ENCODE measurements at regions not wholly inside any gene's neighbourhood (a gene's known extent, or its start where the extent isn't known, plus 50 kb on each side); places are given as distances from the start of the nearest gene placed in this dataset.

GRCh38 chr10:126846469-126846868, 58.8 kb upstream of the DOCK1 start:
- Histone ChIP-seq H3K27ac (ENCODE audit: low read depth, low read length) (no peak overlapping the region), H3K9me2 (replicated peaks; ENCODE audit: control insufficient read depth, low read length) (no peaks in the 10 kb centered on the region), H4K20me1 (ENCODE audit: control insufficient read depth, insufficient read depth, low read depth, low read length) (no peaks in the 10 kb centered on the region), H3K36me3 (ENCODE audit: control insufficient read depth, low read length) (no peaks in the 10 kb centered on the region), H3K4me2 (ENCODE audit: low read length) (no peak overlapping the region), H3K27me3 (ENCODE audit: control insufficient read depth, low read length) (no peaks in the 10 kb centered on the region), H3F3A (ENCODE audit: control insufficient read depth, insufficient read depth) (no peaks in the 10 kb centered on the region), H3K79me2 (ENCODE audit: control insufficient read depth, low read length) (no peaks in the 10 kb centered on the region), H3K4me3 (ENCODE audit: low read length) (no peak overlapping the region), H3K4me1 (ENCODE audit: control insufficient read depth, low read length) (no peaks in the 10 kb centered on the region), H3K9me3 (ENCODE audit: control insufficient read depth, insufficient read depth, low read length) (no peaks in the 10 kb centered on the region; the same call in 1 of the 2 replicates)
- TF ChIP-seq CTCF (IDR thresholded peaks at IDR 0.05; ENCODE audit: low read depth, low read length, poor library complexity, severe bottlenecking) (no peak), EZH2phosphoT487 (IDR thresholded peaks at IDR 0.05; ENCODE audit: borderline replicate concordance, low read length) (no peak)

GRCh38 chr10:126846959-126847358, 58.3 kb upstream of the DOCK1 start:
- no peak overlapping the region for H3K4me3 ChIP-seq (ENCODE audit: low read length)

GRCh38 chr10:126847666-126848065, 57.6 kb upstream of the DOCK1 start:
- H3K36me3 ChIP-seq (ENCODE audit: control insufficient read depth, low read length) = no peaks in the 10 kb centered on the region
- H3K27ac ChIP-seq (ENCODE audit: low read depth, low read length) = no peak overlapping the region
- H3K9me2 ChIP-seq (replicated peaks; ENCODE audit: control insufficient read depth, low read length) = no peaks in the 10 kb centered on the region
- H3K4me3 ChIP-seq (ENCODE audit: low read length) = no peak overlapping the region
- H3K4me2 ChIP-seq (ENCODE audit: low read length) = no peak overlapping the region
- TF ChIP-seq CTCF (IDR thresholded peaks at IDR 0.05; ENCODE audit: low read depth, low read length, poor library complexity, severe bottlenecking) (no peak), EZH2phosphoT487 (IDR thresholded peaks at IDR 0.05; ENCODE audit: borderline replicate concordance, low read length) (no peak)
- H3K9me3 ChIP-seq (ENCODE audit: control insufficient read depth, insufficient read depth, low read length) = no peaks in the 10 kb centered on the region
- H3K4me1 ChIP-seq (ENCODE audit: control insufficient read depth, low read length) = no peaks in the 10 kb centered on the region
- no peaks in the 10 kb centered on the region for H3K79me2 ChIP-seq (ENCODE audit: control insufficient read depth, low read length)
- no peaks in the 10 kb centered on the region for H3K27me3 ChIP-seq (ENCODE audit: control insufficient read depth, low read length)
- H3F3A ChIP-seq (ENCODE audit: control insufficient read depth, insufficient read depth) = no peaks in the 10 kb centered on the region
- no peaks in the 10 kb centered on the region for H4K20me1 ChIP-seq (ENCODE audit: control insufficient read depth, insufficient read depth, low read depth, low read length)

More at GRCh38 chr10:126846959-126847358, 58.3 kb upstream of the DOCK1 start:
- H3K79me2 ChIP-seq (ENCODE audit: control insufficient read depth, low read length) = no peaks in the 10 kb centered on the region
- H3K36me3 ChIP-seq (ENCODE audit: control insufficient read depth, low read length) = no peaks in the 10 kb centered on the region
- no peaks in the 10 kb centered on the region for H4K20me1 ChIP-seq (ENCODE audit: control insufficient read depth, insufficient read depth, low read depth, low read length)
- no peaks in the 10 kb centered on the region for H3K9me2 ChIP-seq (replicated peaks; ENCODE audit: control insufficient read depth, low read length)
- no peak overlapping the region for H3K27ac ChIP-seq (ENCODE audit: low read depth, low read length)
- H3K27me3 ChIP-seq (ENCODE audit: control insufficient read depth, low read length) = no peaks in the 10 kb centered on the region
- H3F3A ChIP-seq (ENCODE audit: control insufficient read depth, insufficient read depth) = no peaks in the 10 kb centered on the region
- no peaks in the 10 kb centered on the region for H3K4me1 ChIP-seq (ENCODE audit: control insufficient read depth, low read length)
- TF ChIP-seq EZH2phosphoT487 (IDR thresholded peaks at IDR 0.05; ENCODE audit: borderline replicate concordance, low read length) (no peak), CTCF (IDR thresholded peaks at IDR 0.05; ENCODE audit: low read depth, low read length, poor library complexity, severe bottlenecking) (no peak)
- H3K4me2 ChIP-seq (ENCODE audit: low read length) = no peak overlapping the region
- H3K9me3 ChIP-seq (ENCODE audit: control insufficient read depth, insufficient read depth, low read length) = no peaks in the 10 kb centered on the region

- TF ChIP-seq EZH2phosphoT487 (IDR thresholded peaks at IDR 0.05; ENCODE audit: borderline replicate concordance, low read length) = no peak
These were observed 55.6 kb upstream of the DOCK1 start for GRCh38 chr10:126849646-126850045.

More at GRCh38 chr10:126849646-126850045, 55.6 kb upstream of the DOCK1 start:
- Histone ChIP-seq H3K9me2 (replicated peaks; ENCODE audit: control insufficient read depth, low read length) (no peaks in the 10 kb centered on the region), H3K36me3 (ENCODE audit: control insufficient read depth, low read length) (no peaks in the 10 kb centered on the region), H3K9me3 (ENCODE audit: control insufficient read depth, insufficient read depth, low read length) (no peaks in the 10 kb centered on the region), H3K4me3 (ENCODE audit: low read length) (no peak overlapping the region), H3K27ac (ENCODE audit: low read depth, low read length) (no peak overlapping the region), H4K20me1 (ENCODE audit: control insufficient read depth, insufficient read depth, low read depth, low read length) (no peaks in the 10 kb centered on the region), H3K79me2 (ENCODE audit: control insufficient read depth, low read length) (no peaks in the 10 kb centered on the region), H3K4me1 (ENCODE audit: control insufficient read depth, low read length) (no peaks in the 10 kb centered on the region), H3F3A (ENCODE audit: control insufficient read depth, insufficient read depth) (no peaks in the 10 kb centered on the region), H3K27me3 (ENCODE audit: control insufficient read depth, low read length) (no peaks in the 10 kb centered on the region), H3K4me2 (ENCODE audit: low read length) (no peak overlapping the region)

Data from DOHH2 (cell line).